ENCODE measurements at regions not wholly inside any gene's neighbourhood (a gene's known extent, or its start where the extent isn't known, plus 50 kb on each side); places are given as distances from the start of the nearest gene placed in this dataset.
"Not testable (repeated sequence)": the region's sequence is repeated elsewhere in the genome, so short reads cannot be mapped to it uniquely, and the experiment has no call there.

- DNase-seq = no peak
These were observed 222.3 kb upstream of the HS3ST1 start for GRCh38 chr4:11650801-11651596.

DNA sequence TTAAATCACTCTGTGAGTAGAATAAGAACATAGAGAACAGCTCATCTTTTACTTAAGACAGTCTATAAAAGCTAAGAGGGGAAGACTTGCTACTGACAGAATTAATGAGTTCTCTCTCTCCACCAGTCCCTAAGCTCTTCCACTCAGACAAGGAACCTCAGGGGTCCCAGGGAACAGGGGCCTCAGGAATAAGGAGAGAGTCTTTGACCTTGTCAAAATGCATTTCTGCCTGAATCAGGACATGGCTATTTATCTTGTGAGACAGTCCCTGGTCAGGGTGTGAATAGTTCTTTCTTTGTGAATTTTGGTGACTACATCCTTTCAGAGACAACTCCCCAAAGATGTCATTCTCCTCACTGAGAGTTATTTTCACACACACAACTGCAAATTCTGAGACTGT is 218.7 kb upstream of the HS3ST1 start:
- no peak for DNase-seq

- not testable (repeated sequence) for DNase-seq
These were observed 214.4 kb upstream of the HS3ST1 start for GRCh38 chr4:11643081-11643480.

DNA sequence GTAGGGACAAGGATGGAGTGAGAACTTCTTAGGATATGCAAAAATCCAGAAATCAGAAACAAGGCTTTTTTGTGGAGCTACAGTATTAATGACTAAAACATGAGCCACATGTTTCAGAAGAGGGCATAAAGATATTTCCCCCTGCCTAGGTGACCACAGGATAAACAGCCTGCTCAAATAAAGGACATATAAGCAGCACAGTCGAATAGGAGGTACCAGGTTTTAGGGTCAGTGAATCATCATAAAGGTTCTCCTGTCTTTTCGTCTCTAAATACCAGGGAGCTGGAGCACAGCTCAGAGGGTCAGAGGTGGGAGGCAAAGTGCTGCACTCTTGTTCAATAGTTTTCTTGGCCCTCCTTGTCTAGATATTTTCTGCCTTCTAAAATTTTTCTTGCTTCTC is 211.9 kb upstream of the HS3ST1 start:
- no peak for DNase-seq

- DNase-seq = no peak
These were observed 207.9 kb upstream of the HS3ST1 start for GRCh38 chr4:11636551-11636950.

DNA sequence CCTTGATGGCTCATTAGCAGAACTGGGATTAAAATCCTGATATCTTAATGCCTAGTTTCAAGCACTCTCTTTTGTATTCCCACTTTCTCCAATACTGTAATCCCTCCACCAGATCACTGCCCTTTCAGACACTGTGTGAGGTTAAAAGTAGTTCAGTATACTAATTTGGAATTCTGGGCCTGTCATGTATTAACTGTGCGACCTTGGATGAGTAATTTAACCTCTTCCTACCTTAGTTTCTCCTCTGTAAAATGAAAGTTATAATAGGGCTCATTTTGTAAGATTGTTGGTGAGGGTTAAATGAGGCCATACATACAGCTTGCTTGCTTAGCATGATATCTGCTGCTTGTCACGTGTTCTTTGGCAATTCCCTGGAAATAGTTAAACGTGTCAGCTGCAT is 207.3 kb upstream of the HS3ST1 start:
- DNase-seq = no peak

GRCh38 chr4:11635342-11635741 is 206.6 kb upstream of the HS3ST1 start:
- DNase-seq = no peak

GRCh38 chr4:11634283-11634682 is 205.6 kb upstream of the HS3ST1 start:
- DNase-seq = no peak

GRCh38 chr4:11633430-11633829 is 204.7 kb upstream of the HS3ST1 start:
- DNase-seq = no peak

- DNase-seq = no peak
These were observed 203.8 kb upstream of the HS3ST1 start for GRCh38 chr4:11632483-11632882.

GRCh38 chr4:11632025-11632424 is 203.3 kb upstream of the HS3ST1 start:
- DNase-seq = peak; percentile 71

- DNase-seq = no peak
These were observed 202.7 kb upstream of the HS3ST1 start for GRCh38 chr4:11631416-11631815.

GRCh38 chr4:11628093-11628725 is 199.5 kb upstream of the HS3ST1 start:
- DNase-seq = no peak

DNA sequence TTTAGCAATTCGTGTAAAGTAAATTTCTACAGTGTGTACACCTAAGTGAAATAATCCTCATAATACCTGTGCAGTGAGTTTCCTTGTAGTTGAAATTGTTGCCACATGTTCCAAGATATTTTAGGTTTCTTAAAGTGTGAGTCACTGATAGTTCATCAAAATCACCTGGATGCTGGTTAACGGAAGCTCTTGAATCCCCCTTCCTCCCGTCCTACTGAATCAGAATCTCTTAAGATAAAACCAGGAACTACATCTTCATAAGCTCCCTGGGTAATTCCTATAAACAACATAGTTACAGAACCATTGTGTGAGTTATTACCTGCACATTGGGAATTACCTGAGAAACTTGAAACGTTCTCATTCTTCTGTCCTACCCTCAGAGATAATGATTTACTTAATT is 197.4 kb upstream of the HS3ST1 start:
- no peak for DNase-seq

- no peak for DNase-seq
These were observed 196.5 kb upstream of the HS3ST1 start for GRCh38 chr4:11625211-11625610.

- DNase-seq = no peak
These were observed 195.7 kb upstream of the HS3ST1 start for GRCh38 chr4:11624370-11624769.

- no peak for DNase-seq
These were observed 195.0 kb upstream of the HS3ST1 start for GRCh38 chr4:11623726-11624037.

DNA sequence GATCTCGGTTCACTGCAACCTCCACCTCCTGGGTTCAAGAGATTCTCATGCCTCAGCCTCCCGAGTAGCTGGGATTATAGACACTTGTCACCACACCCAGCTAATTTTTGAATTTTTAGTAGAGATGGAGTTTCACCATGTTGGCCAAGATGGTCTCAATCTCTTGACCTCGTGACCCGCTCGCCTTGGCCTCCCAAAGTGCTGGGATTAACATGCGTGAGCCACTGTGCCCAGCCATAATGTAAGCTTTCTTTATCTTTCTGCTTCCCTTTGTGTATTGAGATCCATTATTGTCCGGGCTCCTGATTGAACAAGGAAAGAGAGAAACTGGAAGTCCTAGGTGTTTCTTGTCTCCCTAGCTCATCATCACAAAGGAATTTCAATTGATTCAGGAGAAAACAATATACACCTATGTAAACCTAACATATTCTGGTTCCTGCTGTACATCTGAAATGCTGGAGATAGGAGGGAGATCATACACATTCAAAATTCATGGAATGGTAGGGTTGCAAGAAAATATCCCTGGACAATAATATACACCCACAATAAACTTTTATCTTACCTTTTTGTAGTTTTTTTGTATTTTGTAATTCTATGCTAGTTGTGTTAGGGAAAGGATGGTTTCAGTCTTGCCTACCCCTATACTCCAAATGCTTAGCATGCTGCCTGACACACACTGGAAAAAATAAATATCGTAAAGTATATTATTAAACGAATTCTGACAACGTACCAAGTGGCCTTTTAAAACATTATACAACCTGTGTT is 194.4 kb upstream of the HS3ST1 start:
- DNase-seq = no peak

DNA sequence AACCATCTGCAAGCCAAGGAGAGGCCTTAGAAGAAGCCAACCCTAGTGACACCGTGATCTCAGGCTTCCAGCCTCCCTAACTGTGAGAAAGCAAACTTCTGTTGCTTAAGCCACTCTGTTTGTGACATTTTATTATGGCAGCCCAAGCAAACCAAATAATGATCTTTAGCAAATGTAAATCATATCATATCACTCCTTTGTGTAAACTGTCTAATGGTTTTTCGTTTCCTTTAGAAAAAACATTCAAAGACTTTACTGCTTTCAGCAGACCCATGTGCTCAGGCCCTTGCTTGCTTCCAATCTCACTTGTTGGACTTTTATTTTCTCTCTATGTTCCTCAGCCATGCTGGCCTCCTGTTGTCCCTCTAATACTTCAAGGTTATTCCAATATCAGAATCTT is 192.2 kb upstream of the HS3ST1 start:
- DNase-seq = no peak

GRCh38 chr4:11618666-11619282 is 190.1 kb upstream of the HS3ST1 start:
- no peak for DNase-seq

DNA sequence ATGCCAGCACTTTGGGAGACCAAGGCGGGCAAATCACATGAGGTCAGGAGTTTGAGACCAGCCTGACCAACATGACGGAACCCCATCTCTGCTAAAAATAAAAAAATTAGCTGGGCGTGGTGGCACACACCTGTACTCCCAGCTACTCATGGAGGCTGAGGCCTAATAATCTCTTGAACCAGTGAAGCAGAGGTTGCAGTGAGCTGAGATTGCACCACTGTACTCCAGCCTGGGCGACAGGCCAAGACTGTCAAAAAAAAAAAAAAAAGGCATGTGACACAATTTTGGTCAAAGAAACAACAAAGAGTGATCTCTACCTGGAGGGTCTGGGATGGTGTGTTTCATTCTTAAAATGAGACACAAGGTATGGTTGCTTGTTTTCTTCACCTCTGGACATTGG is 188.2 kb upstream of the HS3ST1 start:
- no peak for DNase-seq

DNA sequence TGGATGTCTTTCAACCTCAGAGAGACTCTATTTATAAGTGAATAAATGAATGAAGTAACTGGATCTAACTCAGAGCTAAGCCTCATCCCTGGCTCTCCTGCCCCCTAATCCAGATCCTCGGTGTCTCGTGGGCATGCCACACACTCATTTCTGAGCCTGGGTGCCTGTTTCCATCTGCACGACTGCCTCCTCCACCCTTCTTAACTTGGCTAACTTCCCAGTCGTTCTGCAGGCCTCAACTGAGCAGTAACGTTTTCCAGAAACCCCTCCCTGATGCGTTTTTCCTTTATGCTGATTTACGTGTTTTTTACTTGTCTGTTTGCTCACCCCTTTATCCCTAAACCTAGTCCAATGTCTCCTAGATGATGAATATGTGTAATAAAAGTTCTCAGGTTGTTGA is 186.9 kb upstream of the HS3ST1 start:
- DNase-seq = no peak

DNA sequence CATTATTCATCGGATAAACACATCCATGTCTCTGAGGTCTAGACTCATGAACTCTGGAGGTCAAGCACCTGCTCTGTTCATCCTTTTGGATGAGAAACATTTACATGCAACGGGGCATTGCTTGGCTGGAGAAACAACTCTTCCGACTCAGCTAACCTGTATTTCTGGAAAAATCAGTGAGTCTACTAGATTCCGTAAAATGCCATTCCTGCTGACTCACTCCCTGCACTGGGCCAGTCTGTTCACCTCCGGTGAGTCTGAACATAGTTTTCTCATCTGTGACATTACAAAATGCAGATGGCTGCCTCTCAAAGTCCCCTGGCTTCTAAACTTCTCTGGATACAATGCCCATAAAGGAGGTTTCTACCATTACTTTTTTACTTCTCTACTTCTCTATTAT is 185.7 kb upstream of the HS3ST1 start:
- no peak for DNase-seq

GRCh38 chr4:11611868-11612267 is 183.2 kb upstream of the HS3ST1 start:
- DNase-seq = no peak

All from NCI-H187 treated with DMSO at 0.1 percent for 48 hours (cell line).